ENCODE measurements at regions not wholly inside any gene's neighbourhood (a gene's known extent, or its start where the extent isn't known, plus 50 kb on each side); places are given as distances from the start of the nearest gene placed in this dataset.
"Not testable (repeated sequence)": the region's sequence is repeated elsewhere in the genome, so short reads cannot be mapped to it uniquely, and the experiment has no call there.

DNA sequence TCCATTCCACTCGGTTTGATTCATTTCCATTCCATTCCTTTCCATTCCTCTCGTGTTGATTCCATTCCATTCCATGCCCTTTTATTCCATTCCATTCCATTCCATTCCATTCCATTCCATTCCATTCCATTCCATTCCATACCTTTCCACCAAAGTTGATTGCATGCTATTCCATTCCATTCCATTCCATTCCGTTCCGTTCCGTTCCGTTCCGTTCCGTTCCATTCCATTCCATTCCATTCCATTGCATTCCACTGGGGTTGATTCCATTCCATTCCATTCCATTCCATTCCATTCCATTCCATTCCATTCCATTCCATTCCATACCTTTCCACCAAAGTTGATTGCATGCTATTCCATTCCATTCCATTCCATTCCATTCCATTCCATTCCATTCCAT is 154.3 kb downstream of the CWH43 start:
- not testable (repeated sequence) for DNase-seq (ENCODE audit: extremely low read depth, insufficient read length); H3K4me3 ChIP-seq (replicated peaks; ENCODE audit: low read depth, low read length); H3K36me3 ChIP-seq (ENCODE audit: control insufficient read depth, insufficient read depth, low read length); H3K27me3 ChIP-seq (replicated peaks; ENCODE audit: control insufficient read depth, insufficient read depth, low read length)

DNA sequence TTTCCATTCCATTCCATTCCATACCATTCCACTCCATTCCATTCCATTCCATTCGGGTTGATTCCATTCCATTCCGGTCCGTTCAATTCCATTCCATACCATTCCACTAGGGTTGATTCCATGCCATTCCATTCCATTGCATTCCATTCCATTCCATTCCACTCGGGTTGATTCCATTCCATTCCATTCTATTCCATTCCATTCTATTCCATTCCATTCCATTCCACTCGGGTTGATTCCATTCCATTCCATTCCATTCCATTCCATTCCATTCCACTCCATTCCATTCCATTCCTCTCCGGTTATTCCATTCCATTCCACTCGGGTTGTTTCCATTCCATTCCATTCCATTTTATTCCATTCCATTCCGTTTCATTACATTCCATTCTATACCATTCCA is 155.9 kb downstream of the CWH43 start:
- H3K27me3 ChIP-seq (replicated peaks; ENCODE audit: control insufficient read depth, insufficient read depth, low read length); DNase-seq (ENCODE audit: extremely low read depth, insufficient read length); H3K36me3 ChIP-seq (ENCODE audit: control insufficient read depth, insufficient read depth, low read length); H3K4me3 ChIP-seq (replicated peaks; ENCODE audit: low read depth, low read length): not testable (repeated sequence)

DNA sequence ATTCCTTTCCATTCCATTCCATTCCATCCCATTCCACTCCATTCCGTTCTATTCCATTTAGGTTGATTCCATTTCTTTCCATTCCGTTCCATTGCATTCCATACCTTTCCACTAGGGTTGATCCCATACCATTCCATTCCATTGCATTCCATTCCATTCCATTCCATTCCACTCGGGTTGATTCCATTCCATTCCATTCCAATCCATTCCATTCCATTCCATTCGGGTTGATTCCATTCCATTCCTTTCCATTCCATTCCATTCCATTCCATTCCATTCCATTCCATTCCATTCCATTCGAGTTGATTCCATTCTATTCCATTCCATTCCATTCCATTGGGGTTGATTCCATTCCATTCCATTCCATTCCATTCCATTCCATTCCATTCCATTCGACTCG is 161.1 kb downstream of the CWH43 start:
- DNase-seq (ENCODE audit: extremely low read depth, insufficient read length); H3K36me3 ChIP-seq (ENCODE audit: control insufficient read depth, insufficient read depth, low read length); H3K4me3 ChIP-seq (replicated peaks; ENCODE audit: low read depth, low read length); H3K27me3 ChIP-seq (replicated peaks; ENCODE audit: control insufficient read depth, insufficient read depth, low read length): not testable (repeated sequence)

DNA sequence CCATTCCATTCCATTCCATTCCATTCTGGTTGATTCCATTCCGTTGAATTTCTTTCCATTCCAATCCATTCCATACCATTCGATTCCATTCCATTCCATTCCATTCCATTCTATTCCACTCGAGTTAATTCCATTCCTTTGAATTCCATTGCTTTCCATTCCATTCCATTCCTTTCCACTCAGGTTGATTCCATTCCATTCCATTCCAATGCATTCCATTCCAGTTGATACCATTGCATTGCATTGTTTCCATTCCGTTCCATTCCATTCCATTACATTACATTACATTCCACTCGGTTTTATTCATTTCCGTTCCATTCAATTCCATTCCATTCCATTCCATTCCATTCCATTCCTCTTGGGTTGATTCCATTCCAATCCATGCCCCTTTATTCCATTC is 161.5 kb downstream of the CWH43 start:
- DNase-seq (ENCODE audit: extremely low read depth, insufficient read length); H3K36me3 ChIP-seq (ENCODE audit: control insufficient read depth, insufficient read depth, low read length); H3K27me3 ChIP-seq (replicated peaks; ENCODE audit: control insufficient read depth, insufficient read depth, low read length); H3K4me3 ChIP-seq (replicated peaks; ENCODE audit: low read depth, low read length): not testable (repeated sequence)

DNA sequence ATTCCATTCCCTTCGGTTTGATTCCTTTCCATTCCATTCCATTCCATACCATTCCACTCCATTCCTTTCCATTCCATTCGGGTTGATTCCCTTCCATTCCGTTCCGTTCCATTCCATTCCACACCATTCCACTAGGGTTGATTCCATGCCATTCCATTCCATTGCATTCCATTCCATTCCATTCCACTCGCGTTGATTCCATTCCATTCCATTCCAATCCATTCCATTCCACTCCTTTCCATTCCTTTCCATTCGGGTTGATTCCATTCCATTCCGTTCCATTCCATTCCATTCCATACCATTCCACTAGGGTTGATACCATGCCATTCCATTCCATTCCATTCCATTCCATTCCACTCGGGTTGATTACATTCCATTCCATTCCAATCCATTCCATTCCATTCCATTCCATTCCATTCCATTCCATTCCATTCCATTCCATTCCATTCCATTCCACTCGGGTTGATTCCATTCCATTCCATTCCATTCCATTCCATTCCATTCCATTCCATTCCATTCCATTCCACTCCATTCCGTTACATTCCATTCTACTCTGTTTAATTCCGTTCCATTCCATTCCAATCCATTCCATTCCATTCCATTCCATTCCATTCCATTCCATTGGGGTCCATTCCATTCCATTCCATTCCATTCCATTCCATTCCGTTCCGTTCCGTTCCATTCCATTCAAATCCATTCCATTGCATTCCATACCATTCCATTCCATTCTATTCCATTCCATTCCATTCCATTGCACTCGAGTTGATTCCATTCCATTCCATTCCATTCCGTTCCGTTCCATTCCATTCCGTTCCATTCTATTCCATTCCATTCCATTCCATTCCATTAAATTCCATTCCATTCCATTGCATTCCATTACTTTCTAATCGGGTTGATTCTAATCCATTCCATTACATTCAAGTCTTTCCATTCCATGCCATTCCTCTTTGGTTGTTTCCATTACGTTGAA is 163.2 kb downstream of the CWH43 start:
- H3K4me3 ChIP-seq (replicated peaks; ENCODE audit: low read depth, low read length); H3K36me3 ChIP-seq (ENCODE audit: control insufficient read depth, insufficient read depth, low read length); H3K27me3 ChIP-seq (replicated peaks; ENCODE audit: control insufficient read depth, insufficient read depth, low read length); DNase-seq (ENCODE audit: extremely low read depth, insufficient read length): not testable (repeated sequence)

DNA sequence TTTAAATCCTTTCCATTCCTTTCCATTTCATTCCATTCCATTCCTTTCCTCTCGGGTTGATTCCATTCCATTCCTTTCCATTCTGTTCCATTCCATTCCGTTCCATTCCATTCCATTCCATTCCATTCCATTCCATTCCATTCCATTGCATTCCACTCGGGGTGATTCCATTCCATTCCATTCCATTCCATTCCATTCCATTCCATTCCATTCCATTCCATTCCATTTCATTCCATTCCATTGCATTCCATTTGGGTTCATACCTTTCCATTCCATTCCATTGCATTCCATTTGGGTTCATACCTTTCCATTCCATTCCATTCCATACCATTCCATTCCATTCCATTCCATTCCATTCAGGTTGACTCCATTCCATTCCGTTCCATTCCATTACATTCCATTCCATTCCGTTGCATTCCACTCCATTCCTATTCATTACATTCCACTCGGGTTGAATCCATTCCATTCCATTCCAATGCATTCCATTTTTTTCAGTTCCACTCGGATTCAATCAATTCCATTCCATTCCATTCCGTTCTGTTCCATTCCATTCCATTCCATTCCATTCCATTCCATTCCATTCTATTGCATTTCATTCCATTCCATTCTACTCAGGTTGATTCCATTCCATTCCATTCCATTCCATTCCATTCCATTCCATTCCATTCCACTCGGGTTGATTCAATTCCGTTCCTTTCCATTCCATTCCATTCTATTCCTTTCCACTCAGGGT is 164.4 kb downstream of the CWH43 start:
- not testable (repeated sequence) for H3K4me3 ChIP-seq (replicated peaks; ENCODE audit: low read depth, low read length); H3K36me3 ChIP-seq (ENCODE audit: control insufficient read depth, insufficient read depth, low read length); H3K27me3 ChIP-seq (replicated peaks; ENCODE audit: control insufficient read depth, insufficient read depth, low read length); DNase-seq (ENCODE audit: extremely low read depth, insufficient read length)

DNA sequence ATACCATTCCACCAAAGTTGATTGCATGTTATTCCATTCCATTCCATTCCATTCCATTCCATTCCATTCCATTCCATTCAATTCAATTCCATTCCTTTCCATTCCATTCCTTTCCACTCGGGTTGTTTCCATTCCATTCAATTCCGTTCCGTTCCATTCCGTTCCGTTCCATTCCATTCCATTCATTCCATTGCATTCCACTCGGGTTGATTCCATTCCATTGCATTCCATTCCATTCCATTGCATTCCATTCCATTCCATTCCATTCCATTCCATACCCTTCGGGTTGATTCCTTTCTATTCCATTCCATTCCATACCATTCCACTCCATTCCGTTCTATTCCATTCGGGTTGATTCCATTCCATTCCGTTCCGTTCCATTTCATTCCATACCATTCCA is 166.9 kb downstream of the CWH43 start:
- not testable (repeated sequence) for H3K27me3 ChIP-seq (replicated peaks; ENCODE audit: control insufficient read depth, insufficient read depth, low read length); DNase-seq (ENCODE audit: extremely low read depth, insufficient read length); H3K4me3 ChIP-seq (replicated peaks; ENCODE audit: low read depth, low read length); H3K36me3 ChIP-seq (ENCODE audit: control insufficient read depth, insufficient read depth, low read length)

DNA sequence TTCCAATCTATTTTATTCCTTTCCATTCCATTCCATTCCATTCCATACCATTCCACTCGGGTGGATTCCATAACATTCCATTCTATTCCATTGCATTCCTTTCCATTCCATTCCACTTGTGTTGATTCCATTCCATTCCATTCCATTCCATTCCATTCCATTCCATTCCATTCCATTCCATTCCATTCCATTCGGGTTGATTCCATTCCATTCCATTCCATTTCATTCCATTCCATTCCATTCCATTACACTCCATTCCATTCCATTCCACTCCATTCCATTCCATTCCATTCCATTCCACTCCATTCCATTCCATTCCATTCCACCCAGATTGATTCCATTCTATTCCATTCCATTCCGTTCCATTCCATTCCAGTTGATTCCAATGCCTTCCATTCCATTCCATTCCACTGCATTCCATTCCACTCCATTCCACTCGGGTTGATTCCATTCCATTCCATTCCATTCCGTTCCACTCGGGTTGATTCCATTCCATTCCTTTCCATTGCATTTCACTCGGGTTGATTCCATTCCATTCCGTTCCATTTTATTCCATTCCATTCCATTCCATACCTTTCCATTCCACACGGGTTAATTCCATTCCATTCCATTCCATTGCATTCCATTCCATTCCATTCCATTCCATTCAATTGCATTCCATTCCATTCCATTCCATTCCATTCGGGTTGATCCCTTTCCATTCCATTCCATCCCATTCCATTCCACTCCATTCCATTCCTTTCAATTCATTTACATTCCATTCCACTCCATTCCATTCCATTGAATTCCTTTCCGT is 168.4 kb downstream of the CWH43 start:
- DNase-seq (ENCODE audit: extremely low read depth, insufficient read length); H3K27me3 ChIP-seq (replicated peaks; ENCODE audit: control insufficient read depth, insufficient read depth, low read length); H3K4me3 ChIP-seq (replicated peaks; ENCODE audit: low read depth, low read length); H3K36me3 ChIP-seq (ENCODE audit: control insufficient read depth, insufficient read depth, low read length): not testable (repeated sequence)

DNA sequence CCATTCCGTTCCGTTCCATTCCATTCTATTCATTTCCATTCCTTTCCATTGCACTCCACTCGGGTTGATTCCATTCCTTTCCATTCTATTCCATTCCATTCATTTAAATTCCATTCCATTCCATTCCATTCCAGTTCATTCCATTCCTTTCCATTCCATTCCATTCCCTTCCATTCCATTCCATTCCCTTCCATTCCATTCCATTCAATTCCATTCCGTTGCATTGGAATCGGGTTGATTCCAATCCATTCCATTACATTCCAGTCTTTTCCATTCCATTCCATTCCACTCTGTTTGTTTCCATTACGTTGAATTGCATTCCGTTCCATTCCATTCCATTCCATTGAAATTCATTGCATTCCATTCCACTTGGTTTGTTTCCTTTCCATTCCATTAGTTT is 169.2 kb downstream of the CWH43 start:
- H3K27me3 ChIP-seq (replicated peaks; ENCODE audit: control insufficient read depth, insufficient read depth, low read length); DNase-seq (ENCODE audit: extremely low read depth, insufficient read length); H3K36me3 ChIP-seq (ENCODE audit: control insufficient read depth, insufficient read depth, low read length); H3K4me3 ChIP-seq (replicated peaks; ENCODE audit: low read depth, low read length): not testable (repeated sequence)

DNA sequence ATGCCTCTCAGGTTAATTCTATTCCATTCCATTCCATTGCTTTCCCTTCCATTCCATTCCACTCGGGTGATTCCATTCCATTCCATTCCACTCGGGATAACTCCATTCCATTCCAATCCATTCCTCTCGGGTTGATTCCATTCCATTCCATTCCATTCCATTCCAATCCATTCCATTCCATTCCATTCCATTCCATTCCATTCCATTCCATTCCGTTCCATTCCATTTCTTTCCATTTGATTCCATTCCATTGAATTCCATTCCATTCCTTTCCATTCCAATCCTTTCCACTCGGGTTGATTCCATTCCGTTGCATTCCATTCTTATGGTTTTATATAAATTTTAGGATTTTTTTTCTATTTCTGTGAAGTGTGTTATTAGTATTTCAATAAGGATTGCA is 170.2 kb downstream of the CWH43 start:
- not testable (repeated sequence) for DNase-seq (ENCODE audit: extremely low read depth, insufficient read length); H3K4me3 ChIP-seq (replicated peaks; ENCODE audit: low read depth, low read length); H3K36me3 ChIP-seq (ENCODE audit: control insufficient read depth, insufficient read depth, low read length); H3K27me3 ChIP-seq (replicated peaks; ENCODE audit: control insufficient read depth, insufficient read depth, low read length)

DNA sequence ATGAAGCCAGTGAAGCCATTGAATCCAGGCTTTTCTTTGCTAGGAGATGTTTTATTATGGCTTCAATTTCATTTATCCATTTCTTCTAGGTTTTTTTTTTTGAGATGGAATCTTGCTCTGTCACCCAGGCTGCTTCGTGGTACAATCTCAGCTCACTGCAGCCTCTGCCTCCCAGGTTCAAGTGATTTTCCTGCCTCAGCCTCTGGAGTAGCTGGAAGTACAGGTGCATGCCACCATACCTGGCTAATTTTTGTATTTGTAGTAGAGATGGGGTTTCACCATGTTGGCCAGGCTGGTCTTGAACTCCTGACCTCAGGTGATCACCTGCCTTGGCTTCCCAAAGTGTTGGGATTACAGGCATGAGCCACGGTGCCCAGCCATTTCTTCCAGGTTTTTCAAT is 171.6 kb downstream of the CWH43 start:
- not testable (repeated sequence) for H3K4me3 ChIP-seq (replicated peaks; ENCODE audit: low read depth, low read length); DNase-seq (ENCODE audit: extremely low read depth, insufficient read length); H3K27me3 ChIP-seq (replicated peaks; ENCODE audit: control insufficient read depth, insufficient read depth, low read length); H3K36me3 ChIP-seq (ENCODE audit: control insufficient read depth, insufficient read depth, low read length)

DNA sequence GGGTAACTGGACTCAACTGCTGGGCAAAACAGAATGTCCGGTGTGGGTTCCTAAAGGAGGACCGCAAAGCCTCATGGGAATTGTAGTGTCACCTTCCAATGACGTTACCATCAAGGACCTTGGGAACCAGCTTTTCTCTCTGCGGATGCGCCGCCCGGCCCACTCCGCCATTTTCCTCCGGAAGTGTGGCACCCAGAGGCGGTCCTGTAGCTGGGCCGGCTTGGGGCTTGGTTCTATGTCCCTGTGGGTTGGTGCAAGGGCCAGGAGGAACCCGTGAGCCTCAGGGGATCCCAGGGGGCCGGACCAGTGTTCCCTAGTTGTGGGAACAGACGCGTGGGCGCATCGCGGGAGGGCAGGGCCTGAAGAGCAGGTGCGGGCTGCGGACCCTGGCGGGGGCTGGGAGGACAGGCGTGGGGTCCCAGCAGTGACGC is 175.1 kb downstream of the CWH43 start:
- not testable (repeated sequence) for H3K4me3 ChIP-seq (replicated peaks; ENCODE audit: low read depth, low read length); DNase-seq (ENCODE audit: extremely low read depth, insufficient read length); H3K36me3 ChIP-seq (ENCODE audit: control insufficient read depth, insufficient read depth, low read length); H3K27me3 ChIP-seq (replicated peaks; ENCODE audit: control insufficient read depth, insufficient read depth, low read length)

DNA sequence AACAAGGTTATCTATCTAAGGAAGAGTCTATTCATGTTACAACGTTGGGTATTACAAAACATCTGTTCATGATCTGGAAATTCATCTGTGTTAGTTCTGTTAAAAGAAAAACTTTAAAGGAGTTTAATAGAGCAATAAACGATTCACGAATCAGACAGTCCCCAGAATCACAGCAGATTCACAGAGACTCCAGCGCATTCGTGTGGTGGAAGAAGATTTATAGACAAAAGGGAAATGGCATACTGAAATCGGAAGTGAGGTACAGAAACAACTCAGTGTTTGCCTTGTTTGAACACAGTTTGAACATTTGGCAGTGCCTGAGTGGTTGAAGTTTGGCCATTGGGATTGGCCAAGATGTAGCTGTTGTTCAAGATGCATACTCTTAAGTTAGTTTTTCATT is 178.8 kb downstream of the CWH43 start:
- not testable (repeated sequence) for H3K27me3 ChIP-seq (replicated peaks; ENCODE audit: control insufficient read depth, insufficient read depth, low read length); DNase-seq (ENCODE audit: extremely low read depth, insufficient read length); H3K4me3 ChIP-seq (replicated peaks; ENCODE audit: low read depth, low read length); H3K36me3 ChIP-seq (ENCODE audit: control insufficient read depth, insufficient read depth, low read length)

DNA sequence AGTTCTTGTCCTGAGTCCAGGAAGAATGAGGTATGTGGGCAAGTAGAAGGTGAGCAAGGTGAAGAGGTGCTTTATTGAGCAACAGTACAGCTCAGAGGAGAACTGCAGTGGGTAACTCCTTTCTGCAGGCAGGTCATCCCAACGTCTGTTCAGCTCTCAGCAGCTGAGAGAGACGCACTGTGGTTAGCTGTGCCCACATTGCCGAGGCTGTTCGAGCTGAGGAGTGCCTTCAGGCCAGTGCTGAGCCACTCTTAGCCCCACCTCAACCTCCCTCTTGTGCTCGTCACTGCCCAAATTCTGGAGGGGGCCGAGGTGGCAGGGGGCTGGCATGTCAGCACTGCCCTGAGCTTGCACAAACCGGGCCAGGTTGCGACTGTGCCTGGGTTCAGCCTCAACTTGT is 191.8 kb downstream of the CWH43 start:
- not testable (repeated sequence) for DNase-seq (ENCODE audit: extremely low read depth, insufficient read length); H3K36me3 ChIP-seq (ENCODE audit: control insufficient read depth, insufficient read depth, low read length); H3K4me3 ChIP-seq (replicated peaks; ENCODE audit: low read depth, low read length); H3K27me3 ChIP-seq (replicated peaks; ENCODE audit: control insufficient read depth, insufficient read depth, low read length)
